OCI-LY3 (cell line): ENCODE measurements at regions not wholly inside any gene's neighbourhood (a gene's known extent, or its start where the extent isn't known, plus 50 kb on each side); places are given as distances from the start of the nearest gene placed in this dataset.

Experiments used
- CTCF ChIP-seq: fragments of 200-600, 300-600 bp; sonication (generic); IDR thresholded peaks from 2 replicates; pipeline ENCODE4 v1.5.1; 2014; ENCODE audit warnings: antibody characterized with exemption, low read length, low read depth
- EZH2phosphoT487 ChIP-seq: fragments of 200-600 bp; shearing (Covaris generic); IDR thresholded peaks from 2 replicates; pipeline ENCODE4 v1.6.1; 2018; ENCODE audit warnings: antibody characterized with exemption, mixed run types, low read depth

DNA sequence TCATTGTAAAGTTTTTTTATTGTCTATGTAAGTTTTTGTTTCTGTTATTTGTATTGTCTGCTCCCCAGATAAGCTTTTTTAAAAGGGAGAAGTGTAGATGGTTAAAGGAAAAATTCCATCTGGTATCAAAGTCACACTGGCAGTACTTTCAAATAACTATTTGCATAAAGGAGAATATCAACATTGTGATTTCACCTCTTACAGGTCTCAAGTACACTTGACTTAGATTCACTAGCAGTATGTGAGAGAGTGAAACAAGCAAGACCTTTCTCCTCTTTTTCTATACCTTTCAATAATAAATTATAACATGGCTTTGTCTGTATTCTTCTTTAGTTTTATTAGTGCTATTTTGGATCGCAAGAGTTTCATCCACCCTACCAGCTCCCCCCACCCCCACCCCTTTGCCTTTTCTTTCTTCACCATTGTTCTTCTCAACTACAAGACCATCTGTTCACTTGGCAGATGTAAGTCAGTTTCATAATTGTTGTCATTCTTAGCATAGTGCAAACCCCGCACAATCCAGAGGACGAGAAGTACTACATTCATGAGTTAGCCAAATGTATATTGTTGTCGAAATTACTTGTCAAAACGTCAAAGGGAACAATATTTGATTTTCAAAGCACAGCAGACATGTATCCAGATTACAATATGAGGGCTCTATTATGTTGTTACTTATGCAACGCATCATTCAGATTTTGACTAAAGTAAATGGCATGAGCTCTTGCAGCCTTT lies 602.7 kb upstream of the FLRT2 start:
- no peak for TF ChIP-seq CTCF
- no peak for TF ChIP-seq EZH2phosphoT487
